ENCODE measurements at regions not wholly inside any gene's neighbourhood (a gene's known extent, or its start where the extent isn't known, plus 50 kb on each side); places are given as distances from the start of the nearest gene placed in this dataset.

- no peak for TF ChIP-seq CTCF (IDR thresholded peaks at IDR 0.05)
- TF ChIP-seq POLR2A (IDR thresholded peaks at IDR 0.05), result no peak
Measured at GRCh38 chrX:130531066-130531465, 129.3 kb downstream of the RBMX2 start.
